Trophoblast cell (in vitro differentiated cells and primary cell): ENCODE measurements at regions not wholly inside any gene's neighbourhood (a gene's known extent, or its start where the extent isn't known, plus 50 kb on each side); places are given as distances from the start of the nearest gene placed in this dataset.
A peak's percentile ranks its signal among the peaks of the same experiment; 100 is the strongest.

Experiments used
- DNase-seq, 2 donors: peaks; one replicate each; pipeline ENCODE4 v3.0.0-alpha.2; 2016
- H2AFZ ChIP-seq: 2 replicates; pipeline ENCODE4 v1.6.1; 2013; ENCODE audit warnings: low read length, moderate library complexity, mild to moderate bottlenecking; ENCODE audit not compliant: insufficient read depth, poor library complexity
- H2AK5ac ChIP-seq: 2 replicates; pipeline ENCODE4 v1.6.1; 2013; ENCODE audit warnings: mild to moderate bottlenecking, low read length
- H2BK120ac ChIP-seq: 2 replicates; pipeline ENCODE4 v1.6.1; 2013; ENCODE audit warnings: low read length, mild to moderate bottlenecking, moderate library complexity; ENCODE audit not compliant: insufficient read depth, poor library complexity
- H2BK12ac ChIP-seq: 2 replicates; pipeline ENCODE4 v1.6.1; 2013; ENCODE audit warnings: mild to moderate bottlenecking, low read length, moderate library complexity
- H2BK5ac ChIP-seq: 2 replicates; pipeline ENCODE4 v1.6.1; 2013; ENCODE audit warnings: low read length, low read depth, moderate library complexity, mild to moderate bottlenecking; ENCODE audit not compliant: poor library complexity
- H3K14ac ChIP-seq: 2 replicates; pipeline ENCODE4 v1.6.1; 2013; ENCODE audit warnings: mild to moderate bottlenecking, low read length
- H3K18ac ChIP-seq: 2 replicates; pipeline ENCODE4 v1.6.1; 2013; ENCODE audit warnings: mild to moderate bottlenecking, low read length
- H3K23ac ChIP-seq: 2 replicates; pipeline ENCODE4 v1.6.1; 2013; ENCODE audit warnings: low read length
- H3K27ac ChIP-seq: 2 replicates; pipeline ENCODE4 v1.5.1; 2013; ENCODE audit warnings: low read depth, mild to moderate bottlenecking, inconsistent platforms, low read length, moderate library complexity
- H3K27me3 ChIP-seq: 2 replicates; pipeline ENCODE4 v1.6.1; 2013; ENCODE audit warnings: inconsistent platforms, mild to moderate bottlenecking, low read length, moderate library complexity; ENCODE audit not compliant: insufficient read depth
- H3K36me3 ChIP-seq, 2 experiments: 1 replicate in 1 of 2; 2 replicates in 1 of 2; pipeline ENCODE4 v1.6.1; 2013; ENCODE audit warnings: low read length in 2 of 2, mild to moderate bottlenecking in 2 of 2, moderate library complexity in 1 of 2; ENCODE audit not compliant: insufficient read depth in 2 of 2, control insufficient read depth in 1 of 2
- H3K4ac ChIP-seq: 2 replicates; pipeline ENCODE4 v1.6.1; 2013; ENCODE audit warnings: low read depth, mild to moderate bottlenecking, low read length, moderate library complexity
- H3K4me1 ChIP-seq, 2 experiments: 1 replicate in 1 of 2; 2 replicates in 1 of 2; pipeline ENCODE4 v1.6.1; 2013; ENCODE audit warnings: low read length in 2 of 2, mild to moderate bottlenecking in 2 of 2, moderate library complexity in 1 of 2; ENCODE audit not compliant: insufficient read depth in 2 of 2, control insufficient read depth in 1 of 2
- H3K4me2 ChIP-seq: 2 replicates; pipeline ENCODE4 v1.6.1; 2013; ENCODE audit warnings: inconsistent platforms, mild to moderate bottlenecking, low read length, moderate library complexity
- H3K4me3 ChIP-seq: 2 replicates; pipeline ENCODE4 v1.5.1; 2013; ENCODE audit warnings: mild to moderate bottlenecking, low read depth, low read length, inconsistent platforms
- H3K79me1 ChIP-seq: one replicate; pipeline ENCODE4 v1.6.1; 2013; ENCODE audit warnings: low read length
- H3K79me2 ChIP-seq: 2 replicates; pipeline ENCODE4 v1.6.1; 2013; ENCODE audit warnings: low read length, mild to moderate bottlenecking; ENCODE audit not compliant: control insufficient read depth, insufficient read depth, poor library complexity
- H3K9ac ChIP-seq: 2 replicates; pipeline ENCODE4 v1.6.1; 2013; ENCODE audit warnings: mild to moderate bottlenecking, low read length
- H3K9me3 ChIP-seq: 2 replicates; pipeline ENCODE4 v1.6.1; 2013; ENCODE audit warnings: low read depth, mild to moderate bottlenecking, control low read depth, inconsistent platforms, low read length; ENCODE audit not compliant: insufficient read depth
- H4K12ac ChIP-seq: 2 replicates; pipeline ENCODE4 v1.6.1; 2013; ENCODE audit warnings: low read depth, mild to moderate bottlenecking, low read length, moderate library complexity
- H4K8ac ChIP-seq: 2 replicates; pipeline ENCODE4 v1.6.1; 2013; ENCODE audit warnings: low read depth, mild to moderate bottlenecking, low read length, moderate library complexity
- H4K91ac ChIP-seq: one replicate; pipeline ENCODE4 v1.6.1; 2013; ENCODE audit warnings: low read depth, mild to moderate bottlenecking, low read length, moderate library complexity
- WGBS: extraction: QIAGEN DNeasy Blood & Tissue Kit; methylation state at CpG from one replicate; pipeline ENCODE4 v1.1.7; 2013; ENCODE audit warnings: missing lambda C conversion rate; ENCODE audit not compliant: insufficient read length, insufficient coverage; ENCODE audit errors: extremely low coverage; 5-methylcytosine and 5-hydroxymethylcytosine counted together

GRCh38 chr12:89901319-89901718, 192.7 kb upstream of the ATP2B1 start:
- no CpG with 5 or more reads among the region's 2 CpGs for WGBS
- no peaks in the 10 kb centered on the region for H3K79me2 ChIP-seq
- no peaks in the 10 kb centered on the region for H3K27me3 ChIP-seq
- H2AK5ac ChIP-seq = peak overlapping the region; percentile 64
- H3K4me3 ChIP-seq = no peak overlapping the region
- H3K4me1 ChIP-seq = peaks cover 0 to 1% of the 10 kb centered on the region in 2 experiments
- H2BK5ac ChIP-seq = no peak overlapping the region
- no peak overlapping the region for H4K8ac ChIP-seq
- no peak overlapping the region for H3K4me2 ChIP-seq
- no peak overlapping the region for H2BK120ac ChIP-seq
- no peak overlapping the region for H3K18ac ChIP-seq
- DNase-seq = no peak
- no peak overlapping the region for H3K14ac ChIP-seq
- H4K12ac ChIP-seq = no peak overlapping the region
- H3K36me3 ChIP-seq = no peaks in the 10 kb centered on the region
- no peaks in the 10 kb centered on the region for H3K79me1 ChIP-seq
- no peak overlapping the region for H3K27ac ChIP-seq
- no peaks in the 10 kb centered on the region for H3K9me3 ChIP-seq
- no peak overlapping the region for H2BK12ac ChIP-seq
- no peak overlapping the region for H3K23ac ChIP-seq
- no peak overlapping the region for H2AFZ ChIP-seq
- H3K4ac ChIP-seq = no peak overlapping the region
- H3K9ac ChIP-seq = no peak overlapping the region
- H4K91ac ChIP-seq = no peak overlapping the region

GRCh38 chr12:89899651-89900050, 191.0 kb upstream of the ATP2B1 start:
- Histone ChIP-seq H2BK12ac (no peak overlapping the region), H3K14ac (no peak overlapping the region), H4K8ac (no peak overlapping the region), H2AFZ (no peak overlapping the region), H3K18ac (no peak overlapping the region), H3K4me1 (peaks cover 0 to 1% of the 10 kb centered on the region in 2 experiments), H3K79me1 (no peaks in the 10 kb centered on the region), H3K27ac (no peak overlapping the region), H3K23ac (no peak overlapping the region), H3K4ac (no peak overlapping the region), H3K36me3 (no peaks in the 10 kb centered on the region), H3K4me3 (no peak overlapping the region), H3K4me2 (no peak overlapping the region), H2AK5ac (no peak overlapping the region), H3K79me2 (no peaks in the 10 kb centered on the region), H2BK120ac (no peak overlapping the region), H2BK5ac (no peak overlapping the region), H3K27me3 (no peaks in the 10 kb centered on the region), H3K9ac (no peak overlapping the region), H4K12ac (no peak overlapping the region), H4K91ac (no peak overlapping the region), H3K9me3 (no peaks in the 10 kb centered on the region)
- no peak for DNase-seq
- no CpG with 5 or more reads among the region's 2 CpGs for WGBS

- no peak overlapping the region for H3K4ac ChIP-seq
- no peak overlapping the region for H3K27ac ChIP-seq
- no peak overlapping the region for H3K18ac ChIP-seq
- H2BK120ac ChIP-seq = no peak overlapping the region
- H3K9me3 ChIP-seq = no peaks in the 10 kb centered on the region
- H3K36me3 ChIP-seq = no peaks in the 10 kb centered on the region
- H3K4me1 ChIP-seq = peaks cover 0 to 1% of the 10 kb centered on the region in 2 experiments
- no peak overlapping the region for H3K23ac ChIP-seq
- no peak overlapping the region for H3K9ac ChIP-seq
- no peak overlapping the region for H4K91ac ChIP-seq
- no peak overlapping the region for H2BK12ac ChIP-seq
- H3K79me1 ChIP-seq = no peaks in the 10 kb centered on the region
- H2BK5ac ChIP-seq = no peak overlapping the region
- no peak overlapping the region for H4K8ac ChIP-seq
- no peaks in the 10 kb centered on the region for H3K27me3 ChIP-seq
- no peak overlapping the region for H3K14ac ChIP-seq
- H3K4me2 ChIP-seq = no peak overlapping the region
- WGBS = no CpG with 5 or more reads among the region's 2 CpGs
- no peak overlapping the region for H3K4me3 ChIP-seq
- H3K79me2 ChIP-seq = no peaks in the 10 kb centered on the region
- H2AK5ac ChIP-seq = no peak overlapping the region
- no peak for DNase-seq
- H4K12ac ChIP-seq = no peak overlapping the region
- no peak overlapping the region for H2AFZ ChIP-seq
These were observed 187.0 kb upstream of the ATP2B1 start for GRCh38 chr12:89895591-89895990.

- no peak overlapping the region for H4K8ac ChIP-seq
- H3K18ac ChIP-seq = no peak overlapping the region
- H2AK5ac ChIP-seq = no peak overlapping the region
- peaks cover 0 to 1% of the 10 kb centered on the region in 2 experiments for H3K4me1 ChIP-seq
- no peak overlapping the region for H3K4me2 ChIP-seq
- H2AFZ ChIP-seq = no peak overlapping the region
- no peak overlapping the region for H3K4ac ChIP-seq
- no peak overlapping the region for H2BK12ac ChIP-seq
- no peak for DNase-seq
- H2BK120ac ChIP-seq = no peak overlapping the region
- H3K9ac ChIP-seq = no peak overlapping the region
- H4K12ac ChIP-seq = no peak overlapping the region
- no peak overlapping the region for H3K27ac ChIP-seq
- H3K9me3 ChIP-seq = no peaks in the 10 kb centered on the region
- H3K14ac ChIP-seq = no peak overlapping the region
- no peaks in the 10 kb centered on the region for H3K36me3 ChIP-seq
- no CpG with 5 or more reads among the region's 5 CpGs for WGBS
- no peak overlapping the region for H2BK5ac ChIP-seq
- no peak overlapping the region for H3K23ac ChIP-seq
- H3K79me2 ChIP-seq = no peaks in the 10 kb centered on the region
- no peaks in the 10 kb centered on the region for H3K27me3 ChIP-seq
- no peaks in the 10 kb centered on the region for H3K79me1 ChIP-seq
- no peak overlapping the region for H3K4me3 ChIP-seq
- no peak overlapping the region for H4K91ac ChIP-seq
These were observed 186.5 kb upstream of the ATP2B1 start for GRCh38 chr12:89895101-89895500.
